ENCODE measurements at regions not wholly inside any gene's neighbourhood (a gene's known extent, or its start where the extent isn't known, plus 50 kb on each side); places are given as distances from the start of the nearest gene placed in this dataset.

DNA sequence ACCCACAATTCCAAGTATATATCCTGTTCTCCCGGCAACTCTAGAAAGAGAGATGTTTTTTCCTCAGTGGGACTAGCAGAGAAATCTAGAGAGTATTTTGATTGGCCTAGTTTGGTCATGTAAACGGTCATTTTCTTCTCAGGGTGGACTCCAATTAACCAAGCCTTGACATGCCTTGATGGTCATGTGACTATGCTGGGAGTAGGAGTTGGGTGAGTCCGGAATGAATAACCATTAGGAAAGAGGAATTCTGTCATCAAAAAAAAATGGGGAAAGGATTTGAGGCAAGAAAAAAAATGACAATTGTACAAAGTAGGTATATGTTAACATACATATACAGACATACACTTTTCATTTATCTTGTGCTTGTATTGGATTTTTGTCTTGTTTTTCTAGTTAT is 248.2 kb upstream of the CDH20 start:
- H3K27ac ChIP-seq (ENCODE audit: low read depth, low read length) = no peak overlapping the region
- H3K56ac ChIP-seq (replicated peaks; ENCODE audit: insufficient read length, low read depth, low read length) = no peak overlapping the region
- ChIA-PET CTCF (ENCODE audit: partially characterized antibody) (no interaction called here), POLR2A (ENCODE audit: partially characterized antibody) (no interaction called here)
- H4K20me1 ChIP-seq (replicated peaks in 1 of 2; ENCODE audit: control insufficient read depth in 1 of 2, insufficient read depth in 2 of 2, low read length in 2 of 2) = no peaks in the 10 kb centered on the region
- H3K4me1 ChIP-seq (replicated peaks in 1 of 4; ENCODE audit: control insufficient read depth in 3 of 4, insufficient read depth in 4 of 4, low read length in 3 of 4) = no peaks in the 10 kb centered on the region
- no peak overlapping the region for H2BK12ac ChIP-seq (ENCODE audit: low read depth, low read length)
- H3K4me2 ChIP-seq (ENCODE audit: insufficient read depth in 1 of 2, low read depth in 2 of 2, low read length in 2 of 2) = no peak overlapping the region
- H3K27me3 ChIP-seq (replicated peaks in 1 of 4; ENCODE audit: control insufficient read depth in 3 of 4, extremely low read depth in 1 of 4, insufficient read depth in 3 of 4, low read length in 3 of 4) = no peaks in the 10 kb centered on the region
- no peak overlapping the region for H3K23ac ChIP-seq (ENCODE audit: insufficient read length)
- no peak overlapping the region for H4K8ac ChIP-seq (ENCODE audit: extremely low read depth, insufficient read depth, low read length)
- H3K18ac ChIP-seq (ENCODE audit: extremely low read depth, low read length) = no peak overlapping the region
- WGBS, 2 experiments (ENCODE audit: extremely low coverage in 1 of 2, insufficient coverage in 1 of 2, insufficient read length in 1 of 2, insufficient replicate concordance in 2 of 2, low coverage in 1 of 2, low lambda C conversion rate in 2 of 2, missing lambda C conversion rate in 1 of 2) = 88% methylated on average over 3 of the region's 3 CpGs; no CpG with 5 or more reads in 1 of the 2 experiments
- no peak overlapping the region for H2BK15ac ChIP-seq (ENCODE audit: low read length)
- no peaks in the 10 kb centered on the region for H3K79me1 ChIP-seq (ENCODE audit: low read depth, low read length)
- no peak overlapping the region for H2BK20ac ChIP-seq (ENCODE audit: low read length)
- H2BK5ac ChIP-seq (ENCODE audit: low read depth, low read length) = no peak overlapping the region
- H3K36me3 ChIP-seq (ENCODE audit: control insufficient read depth in 2 of 4, insufficient read depth in 4 of 4, low read length in 3 of 4) = no peaks in the 10 kb centered on the region
- no peak overlapping the region for H3K14ac ChIP-seq (ENCODE audit: insufficient read length)
- FAIRE-seq (no peak), DNase-seq (ENCODE audit: low read depth in 1 of 2, low spot score in 2 of 2) (no peak)
- H3K9me3 ChIP-seq (ENCODE audit: insufficient read depth in 2 of 2, low read depth in 1 of 2, low read length in 1 of 2) = no peaks in the 10 kb centered on the region
- no peak overlapping the region for H2AK5ac ChIP-seq (ENCODE audit: low read depth, low read length)
- no peak overlapping the region for H4K5ac ChIP-seq (ENCODE audit: insufficient read length, low read depth, low read length)
- H3K4ac ChIP-seq (replicated peaks; ENCODE audit: insufficient read length, low read depth, low read length) = no peak overlapping the region
- TF ChIP-seq, protein P1, sequence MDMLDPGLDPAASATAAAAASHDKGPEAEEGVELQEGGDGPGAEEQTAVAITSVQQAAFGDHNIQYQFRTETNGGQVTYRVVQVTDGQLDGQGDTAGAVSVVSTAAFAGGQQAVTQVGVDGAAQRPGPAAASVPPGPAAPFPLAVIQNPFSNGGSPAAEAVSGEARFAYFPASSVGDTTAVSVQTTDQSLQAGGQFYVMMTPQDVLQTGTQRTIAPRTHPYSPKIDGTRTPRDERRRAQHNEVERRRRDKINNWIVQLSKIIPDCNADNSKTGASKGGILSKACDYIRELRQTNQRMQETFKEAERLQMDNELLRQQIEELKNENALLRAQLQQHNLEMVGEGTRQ (IDR thresholded peaks at IDR 0.05; ENCODE audit: low read length) = no peak
- TF ChIP-seq, protein P2, sequence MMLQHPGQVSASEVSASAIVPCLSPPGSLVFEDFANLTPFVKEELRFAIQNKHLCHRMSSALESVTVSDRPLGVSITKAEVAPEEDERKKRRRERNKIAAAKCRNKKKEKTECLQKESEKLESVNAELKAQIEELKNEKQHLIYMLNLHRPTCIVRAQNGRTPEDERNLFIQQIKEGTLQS (IDR thresholded peaks at IDR 0.05; ENCODE audit: insufficient read depth, low read depth, low read length) = no peak
- TF ChIP-seq EZH2 (IDR thresholded peaks at IDR 0.05; ENCODE audit: low read depth, low read length, severe bottlenecking) (no peak), GTF2F1 (IDR thresholded peaks at IDR 0.05; ENCODE audit: borderline replicate concordance, low read depth, low read length) (no peak), SAP30 (IDR thresholded peaks at IDR 0.05; ENCODE audit: insufficient read depth, insufficient replicate concordance, low read length) (no peak)
- TF ChIP-seq, protein P3, sequence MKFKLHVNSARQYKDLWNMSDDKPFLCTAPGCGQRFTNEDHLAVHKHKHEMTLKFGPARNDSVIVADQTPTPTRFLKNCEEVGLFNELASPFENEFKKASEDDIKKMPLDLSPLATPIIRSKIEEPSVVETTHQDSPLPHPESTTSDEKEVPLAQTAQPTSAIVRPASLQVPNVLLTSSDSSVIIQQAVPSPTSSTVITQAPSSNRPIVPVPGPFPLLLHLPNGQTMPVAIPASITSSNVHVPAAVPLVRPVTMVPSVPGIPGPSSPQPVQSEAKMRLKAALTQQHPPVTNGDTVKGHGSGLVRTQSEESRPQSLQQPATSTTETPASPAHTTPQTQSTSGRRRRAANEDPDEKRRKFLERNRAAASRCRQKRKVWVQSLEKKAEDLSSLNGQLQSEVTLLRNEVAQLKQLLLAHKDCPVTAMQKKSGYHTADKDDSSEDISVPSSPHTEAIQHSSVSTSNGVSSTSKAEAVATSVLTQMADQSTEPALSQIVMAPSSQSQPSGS (IDR thresholded peaks at IDR 0.05; ENCODE audit: low read length) = no peak
- H3K9ac ChIP-seq (replicated peaks in 1 of 4; ENCODE audit: extremely low read depth in 1 of 4, low read depth in 3 of 4, low read length in 3 of 4) = no peak overlapping the region
- H2BK120ac ChIP-seq (replicated peaks; ENCODE audit: low read depth, low read length) = no peak overlapping the region
- H3K79me2 ChIP-seq (ENCODE audit: control insufficient read depth in 1 of 2, insufficient read depth in 2 of 2, low read length in 2 of 2) = no peaks in the 10 kb centered on the region
- no peak overlapping the region for H2AFZ ChIP-seq (ENCODE audit: low read length)
- no peaks in the 10 kb centered on the region for H3K23me2 ChIP-seq (ENCODE audit: low read depth, low read length)
- H3K4me3 ChIP-seq (ENCODE audit: extremely low read depth in 1 of 4, insufficient read depth in 2 of 4, low read depth in 3 of 4, low read length in 4 of 4) = no peak overlapping the region
- no peak overlapping the region for H4K91ac ChIP-seq (replicated peaks; ENCODE audit: insufficient read length, low read length)

Data from H1 (cell line).